Vagina (tissue), 2 donors: ENCODE measurements at regions not wholly inside any gene's neighbourhood (a gene's known extent, or its start where the extent isn't known, plus 50 kb on each side); places are given as distances from the start of the nearest gene placed in this dataset.

Experiments used
- POLR2A ChIP-seq, 2 donors: fragments of 450-650 bp; IDR thresholded peaks; one replicate each; pipeline ENCODE4 v1.6.1; 2017; ENCODE audit warnings: antibody characterized with exemption in 2 of 2, mild to moderate bottlenecking in 2 of 2, moderate library complexity in 2 of 2
- TF ChIP-seq, protein P1 (sequence below), 3 experiments: fragments of 450-650 bp in 2 of 3; fragments of 200-600 bp in 1 of 3; sonication (generic) in 1 of 3; IDR thresholded peaks; one replicate each; pipeline ENCODE4 v1.5.1; 2017 to 2019; ENCODE audit warnings: antibody characterized with exemption in 3 of 3, mild to moderate bottlenecking in 2 of 3, moderate library complexity in 2 of 3

DNA sequence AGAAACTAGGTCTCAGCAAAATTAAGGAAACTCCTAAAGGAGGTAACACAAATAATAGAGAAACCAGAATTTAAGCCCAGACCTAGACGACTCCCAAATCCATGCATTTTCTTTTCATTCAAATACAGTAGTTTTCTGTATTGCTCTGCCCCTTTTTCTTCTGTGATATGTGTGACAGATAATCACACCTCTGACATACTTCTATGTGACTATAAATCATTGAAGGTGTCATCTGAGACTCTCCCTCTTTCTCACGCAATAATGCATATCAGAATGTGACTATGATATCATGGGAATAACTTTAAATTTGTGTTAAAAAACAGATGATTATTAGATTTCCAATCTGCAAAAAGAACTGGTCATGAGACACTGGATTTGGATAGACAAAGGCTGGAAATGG, 143.0 kb upstream of the ELAC2 start:
- TF ChIP-seq, protein P1, sequence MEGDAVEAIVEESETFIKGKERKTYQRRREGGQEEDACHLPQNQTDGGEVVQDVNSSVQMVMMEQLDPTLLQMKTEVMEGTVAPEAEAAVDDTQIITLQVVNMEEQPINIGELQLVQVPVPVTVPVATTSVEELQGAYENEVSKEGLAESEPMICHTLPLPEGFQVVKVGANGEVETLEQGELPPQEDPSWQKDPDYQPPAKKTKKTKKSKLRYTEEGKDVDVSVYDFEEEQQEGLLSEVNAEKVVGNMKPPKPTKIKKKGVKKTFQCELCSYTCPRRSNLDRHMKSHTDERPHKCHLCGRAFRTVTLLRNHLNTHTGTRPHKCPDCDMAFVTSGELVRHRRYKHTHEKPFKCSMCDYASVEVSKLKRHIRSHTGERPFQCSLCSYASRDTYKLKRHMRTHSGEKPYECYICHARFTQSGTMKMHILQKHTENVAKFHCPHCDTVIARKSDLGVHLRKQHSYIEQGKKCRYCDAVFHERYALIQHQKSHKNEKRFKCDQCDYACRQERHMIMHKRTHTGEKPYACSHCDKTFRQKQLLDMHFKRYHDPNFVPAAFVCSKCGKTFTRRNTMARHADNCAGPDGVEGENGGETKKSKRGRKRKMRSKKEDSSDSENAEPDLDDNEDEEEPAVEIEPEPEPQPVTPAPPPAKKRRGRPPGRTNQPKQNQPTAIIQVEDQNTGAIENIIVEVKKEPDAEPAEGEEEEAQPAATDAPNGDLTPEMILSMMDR (IDR thresholded peaks at IDR 0.05), result no peak
- TF ChIP-seq POLR2A (IDR thresholded peaks at IDR 0.05), result no peak
